K562 (cell line): ENCODE measurements at regions not wholly inside any gene's neighbourhood (a gene's known extent, or its start where the extent isn't known, plus 50 kb on each side); places are given as distances from the start of the nearest gene placed in this dataset.
A peak's percentile ranks its signal among the peaks of the same experiment; 100 is the strongest.

Source experiments
- ATAC-seq: fragments of 200-7000 bp; cut with Tn5 transposase; 3 replicates; pipeline ENCODE4 v1.9.1; 2020; ENCODE audit warnings: moderate library complexity
- BruUV-seq: library from RNA; stranded (reverse); fragments of 400-500 nt; replicated peaks from 2 replicates; lab custom pipeline; 2021; lab: Mats Ljungman, UMichigan
- CTCF ChIA-PET: fragments of 300-600 bp; formaldehyde crosslinking; extraction: SDS; loops from one replicate; lab custom pipeline; 2021; ENCODE audit warnings: low intra/inter-chr PET ratio; lab: Yijun Ruan, JAX
- POLR2A ChIA-PET: fragments of 300-600, 350-650 bp; sonication (Branson Sonifier 250); formaldehyde crosslinking; extraction: SDS; loops from one replicate; lab custom pipeline; 2021; ENCODE audit warnings: antibody characterized with exemption, inconsistent platforms; lab: Yijun Ruan, JAX
- DNase-seq, 4 experiments: peaks; one replicate each; pipeline versions ENCODE4 v3.0.0 to v3.0.0-alpha.2; 2011 to 2018; ENCODE audit warnings: low spot score in 3 of 4, mixed read lengths in 3 of 4; ENCODE audit errors: extremely low read depth in 1 of 4
- FAIRE-seq: peaks from 2 replicates; lab custom pipeline; 2011; peaks lifted over from hg19 to GRCh38; lab: Jason Lieb, UNC
- H2AFZ ChIP-seq: 2 replicates; pipeline ENCODE4 v1.6.0; 2011; ENCODE audit warnings: low read depth, low read length, control low read depth, inconsistent platforms
- H3K27ac ChIP-seq: fragments of 200-600 bp; 3 replicates; pipeline ENCODE4 v1.8.0; 2011; ENCODE audit warnings: low read depth, mild to moderate bottlenecking, control low read depth, inconsistent platforms, low read length, moderate library complexity, mixed read lengths; ENCODE audit errors: extremely low read depth
- H3K27me3 ChIP-seq, 2 experiments: fragments of 300-600 bp in 1 of 2; 2 replicates in 1 of 2; 3 replicates in 1 of 2; pipeline versions ENCODE4 v1.6.0 to v1.8.0; 2011; ENCODE audit warnings: inconsistent platforms in 2 of 2, low read length in 2 of 2, mild to moderate bottlenecking in 1 of 2, mixed read lengths in 1 of 2, moderate library complexity in 1 of 2; ENCODE audit not compliant: control insufficient read depth in 2 of 2, insufficient read depth in 2 of 2
- H3K36me3 ChIP-seq: fragments of 300-600 bp; 3 replicates; pipeline ENCODE4 v1.8.0; 2011; ENCODE audit warnings: mild to moderate bottlenecking, low read length, inconsistent platforms; ENCODE audit not compliant: control insufficient read depth, insufficient read depth
- H3K4me1 ChIP-seq, 2 experiments: fragments of 200-600 bp in 1 of 2; replicated peaks in 1 of 2; 2 replicates in 1 of 2; 3 replicates in 1 of 2; pipeline versions ENCODE4 v1.5.1 to v1.8.0; 2011; ENCODE audit warnings: inconsistent platforms in 2 of 2, low read length in 2 of 2, mild to moderate bottlenecking in 1 of 2, mixed read lengths in 1 of 2, moderate library complexity in 1 of 2; ENCODE audit not compliant: control insufficient read depth in 2 of 2, insufficient read depth in 2 of 2
- H3K4me2 ChIP-seq: 2 replicates; pipeline ENCODE4 v1.6.1; 2011; ENCODE audit warnings: low read length, control low read depth, inconsistent platforms, mixed read lengths; ENCODE audit not compliant: insufficient read depth
- H3K4me3 ChIP-seq: fragments of 200-600 bp; sonication (generic), shearing (Covaris generic); 2 replicates; pipeline ENCODE4 v1.5.1; 2016; ENCODE audit warnings: control low read depth, inconsistent platforms
- H3K79me2 ChIP-seq: fragments of 200-600 bp; 3 replicates; pipeline ENCODE4 v1.8.0; 2011; ENCODE audit warnings: low read length, inconsistent platforms; ENCODE audit not compliant: control insufficient read depth, insufficient read depth
- H3K9ac ChIP-seq, 2 experiments: 2 replicates each; pipeline versions ENCODE4 v1.6.0 to v1.6.1; 2011; ENCODE audit warnings: low read depth in 2 of 2, low read length in 2 of 2, control low read depth in 1 of 2, inconsistent platforms in 1 of 2, mild to moderate bottlenecking in 1 of 2, mixed read lengths in 1 of 2; ENCODE audit not compliant: insufficient read depth in 1 of 2
- H3K9me1 ChIP-seq: one replicate; pipeline ENCODE4 v1.6.0; 2011; ENCODE audit warnings: inconsistent platforms, mild to moderate bottlenecking, low read length, moderate library complexity; ENCODE audit not compliant: control insufficient read depth, insufficient read depth
- H3K9me3 ChIP-seq: replicated peaks from 2 replicates; pipeline ENCODE4 v1.5.1; 2011; ENCODE audit warnings: low read depth, low read length, inconsistent platforms; ENCODE audit not compliant: control insufficient read depth, insufficient read depth
- H4K20me1 ChIP-seq: replicated peaks from 2 replicates; pipeline ENCODE4 v1.6.1; 2011; ENCODE audit warnings: low read length, inconsistent platforms, mixed read lengths; ENCODE audit not compliant: control insufficient read depth, insufficient read depth
- ARNT ChIP-seq, 2 experiments: fragments of 450-650 bp; IDR thresholded peaks; 2 replicates each; pipeline ENCODE4 v1.6.1; 2016; ENCODE audit warnings: mild to moderate bottlenecking in 1 of 2
- CBFA2T3 ChIP-seq: fragments of 450-650 bp; IDR thresholded peaks from 2 replicates; pipeline ENCODE4 v1.6.1; 2017
- CBFB ChIP-seq: sonication (generic); formaldehyde crosslinking; IDR thresholded peaks from 2 replicates; pipeline ENCODE4 v1.4.0; 2020; ENCODE audit warnings: mild to moderate bottlenecking, missing genetic modification reagents
- CBX1 ChIP-seq: sonication (generic); IDR thresholded peaks from 2 replicates; pipeline ENCODE4 v1.6.1; 2016; ENCODE audit warnings: antibody characterized with exemption, low read depth, mild to moderate bottlenecking
- KLF16 ChIP-seq: IDR thresholded peaks from 2 replicates; pipeline ENCODE4 v1.6.1; 2016; ENCODE audit warnings: antibody characterized with exemption
- MYBL2 ChIP-seq, 2 experiments: fragments of 450-650 bp in 1 of 2; sonication (generic) in 1 of 2; formaldehyde crosslinking in 1 of 2; IDR thresholded peaks; 2 replicates each; pipeline versions ENCODE4 v1.6.1 to v1.8.1; 2017 to 2022; ENCODE audit warnings: borderline replicate concordance in 1 of 2, inconsistent platforms in 1 of 2, low read depth in 1 of 2, mild to moderate bottlenecking in 1 of 2, missing genetic modification reagents in 1 of 2, moderate library complexity in 1 of 2
- NFIC ChIP-seq: fragments of 450-650 bp; IDR thresholded peaks from 2 replicates; pipeline ENCODE4 v1.6.1; 2017; ENCODE audit warnings: mild to moderate bottlenecking, inconsistent platforms
- PHB ChIP-seq: fragments of 250-450 bp; sonication (Bioruptor Pico); IDR thresholded peaks from 2 replicates; pipeline ENCODE4 v1.5.0; 2021
- PPARD ChIP-seq: fragments of 250-450 bp; sonication (Bioruptor Pico); IDR thresholded peaks from 2 replicates; pipeline ENCODE4 v1.8.0; 2022; ENCODE audit warnings: inconsistent platforms, mild to moderate bottlenecking, moderate library complexity
- RBM25 ChIP-seq: fragments of 200-400 bp; formaldehyde crosslinking; IDR thresholded peaks from 2 replicates; pipeline ENCODE4 v1.6.1; 2018; ENCODE audit warnings: low read length, low read depth, moderate library complexity; ENCODE audit not compliant: severe bottlenecking
- ZC3H4 ChIP-seq: sonication (generic); formaldehyde crosslinking; IDR thresholded peaks from 2 replicates; pipeline ENCODE4 v1.9.0; 2021; ENCODE audit warnings: missing genetic modification reagents, borderline replicate concordance
- ZNF512 ChIP-seq: IDR thresholded peaks from 2 replicates; pipeline ENCODE4 v1.6.1; 2016; ENCODE audit warnings: missing genetic modification characterization, missing compliant biosample characterization
- ZNF76 ChIP-seq: fragments of 250-450 bp; sonication (Bioruptor Pico); IDR thresholded peaks from 2 replicates; pipeline ENCODE4 v1.4.0; 2020; ENCODE audit warnings: mild to moderate bottlenecking, moderate library complexity, borderline replicate concordance
- ZNF778 ChIP-seq: fragments of 450-650 bp; formaldehyde crosslinking; IDR thresholded peaks from 2 replicates; pipeline ENCODE4 v1.4.0; 2020; ENCODE audit warnings: mild to moderate bottlenecking, moderate library complexity
- ZZZ3 ChIP-seq: fragments of 450-650 bp; IDR thresholded peaks from 2 replicates; pipeline ENCODE4 v1.6.1; 2016; ENCODE audit warnings: antibody characterized with exemption, mild to moderate bottlenecking, moderate library complexity
- WGBS: fragments of 100-300 bp; shearing (Covaris generic); methylation state at CpG from one replicate; pipeline ENCODE4 v1.1.6; 2016; ENCODE audit warnings: low coverage, mixed read lengths; ENCODE audit not compliant: insufficient coverage; ENCODE audit errors: missing lambda C conversion rate; 5-methylcytosine and 5-hydroxymethylcytosine counted together
- in situ Hi-C: fragments of 300-500 bp; cut with MboI; formaldehyde crosslinking; loops from 4 replicates; pipeline ENCODE4 v1.15.0; 2018; ENCODE audit warnings: inconsistent platforms, mixed read lengths
- intact Hi-C: fragments of 100-400 bp; cut with micrococcal nuclease; formaldehyde crosslinking; loops from 2 replicates; pipeline ENCODE4 v1.14.2; 2022

GRCh38 chr1:4061521-4062031 is 161.5 kb upstream of the C1orf174 start:
- BruUV-seq, result no TSS peak
- DNase-seq, result no peak
- H4K20me1 ChIP-seq, result 0 out of 2 replicates have a peak, but pooled peaks cover 7% of the 10 kb centered on the region
- under 1% methylated on average over 20 of the region's 21 CpGs for WGBS
- CTCF ChIA-PET, result interaction anchor here (0.6 kb wide), 1 partner anchor 366 kb away, joined by 3 read pairs; no protein-coding TSS in a partner anchor
- H3K4me3 ChIP-seq, result no peak overlapping the region
- in situ Hi-C loops, result no loop called here
- H3K27me3 ChIP-seq, result peaks cover 16 to 55% of the 10 kb centered on the region in 2 experiments; a peak in 3 of 5 replicates
- POLR2A ChIA-PET, result no interaction called here
- intact Hi-C loops, result loop anchor here (5.0 kb wide), 1 partner anchor 149 kb away; no protein-coding TSS in a partner anchor
- ATAC-seq, result peak; percentile 17; the same call in 1 of the 3 replicates
- peaks cover 2% of the 10 kb centered on the region; the same call in 1 of the 2 replicates for H3K9me3 ChIP-seq
- no peaks in the 10 kb centered on the region for H3K9me1 ChIP-seq
- H3K4me2 ChIP-seq, result no peak overlapping the region
- H3K27ac ChIP-seq, result no peak overlapping the region
- no peak overlapping the region for H2AFZ ChIP-seq
- no peak for FAIRE-seq
- TF ChIP-seq ZNF778 (CRISPR knock-in tag) (no peak), MYBL2 (IDR thresholded peaks at IDR 0.05; ENCODE audit: low read depth) (no peak), MYBL2 (CRISPR knock-in tag; IDR thresholded peaks at IDR 0.05; ENCODE audit: borderline replicate concordance) (no peak)
- no peaks in the 10 kb centered on the region for H3K79me2 ChIP-seq
- peaks cover 0 to 4% of the 10 kb centered on the region in 2 experiments; a peak in 1 of 5 replicates for H3K4me1 ChIP-seq
- H3K36me3 ChIP-seq, result no peaks in the 10 kb centered on the region
- H3K9ac ChIP-seq, result no peak overlapping the region

DNA sequence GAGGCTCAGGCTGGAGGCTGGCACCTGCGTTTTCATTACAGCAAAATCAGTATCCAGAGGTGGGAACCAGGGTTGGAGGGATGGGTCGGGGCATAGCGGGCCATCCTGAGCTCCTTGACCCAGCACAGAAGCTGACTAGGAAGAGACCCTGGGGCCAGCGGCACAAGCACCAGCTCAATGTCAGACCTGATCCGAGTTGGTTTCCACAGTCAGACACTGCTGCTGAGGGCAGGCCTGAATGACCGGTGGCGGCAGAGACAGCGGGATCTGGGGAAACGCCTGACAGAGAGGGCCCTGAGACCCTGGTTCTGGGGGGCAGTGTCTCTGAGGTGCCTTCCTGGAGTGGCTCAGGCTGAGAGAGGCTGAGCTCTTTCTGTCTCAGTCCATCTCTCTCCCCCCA is 162.0 kb upstream of the C1orf174 start:
- H3K27me3 ChIP-seq, result peaks cover 16 to 50% of the 10 kb centered on the region in 2 experiments; a peak in 3 of 5 replicates
- no peak for ATAC-seq
- in situ Hi-C loops, result no loop called here

More for the DNA sequence above, 162.0 kb upstream of the C1orf174 start:
- no peak overlapping the region for H2AFZ ChIP-seq
- H3K9me1 ChIP-seq, result no peaks in the 10 kb centered on the region
- no peak overlapping the region for H3K4me2 ChIP-seq
- H3K9me3 ChIP-seq, result peaks cover 2% of the 10 kb centered on the region; the same call in 1 of the 2 replicates
- no TSS peak for BruUV-seq
- intact Hi-C loops, result loop anchor here (5.0 kb wide), 1 partner anchor 150 kb away; no protein-coding TSS in a partner anchor
- TF ChIP-seq ARNT (IDR thresholded peaks at IDR 0.05), result no peak
- TF ChIP-seq ZNF512, result no peak
- no peak for TF ChIP-seq PHB (CRISPR knock-in tag)
- no peak for TF ChIP-seq PPARD (CRISPR knock-in tag)
- no peak for TF ChIP-seq ZNF76 (CRISPR knock-in tag)
- no peak for TF ChIP-seq KLF16
- TF ChIP-seq CBX1, result no peak
- TF ChIP-seq CBFA2T3, result no peak
- no peak for TF ChIP-seq RBM25
- no peak for TF ChIP-seq NFIC
- TF ChIP-seq CBFB (CRISPR knock-in tag), result no peak
- TF ChIP-seq ZC3H4 (CRISPR knock-in tag), result no peak
- TF ChIP-seq ZZZ3, result no peak
- no peak overlapping the region for H3K9ac ChIP-seq
- no peak overlapping the region for H3K27ac ChIP-seq
- H3K79me2 ChIP-seq, result no peaks in the 10 kb centered on the region
- no peak for FAIRE-seq
- peaks cover 0 to 4% of the 10 kb centered on the region in 2 experiments; a peak in 1 of 5 replicates for H3K4me1 ChIP-seq
- 0% methylated on average over 9 of the region's 9 CpGs for WGBS
- 0 out of 2 replicates have a peak, but pooled peaks cover 7% of the 10 kb centered on the region for H4K20me1 ChIP-seq
- no peak for DNase-seq
- CTCF ChIA-PET, result interaction anchor here (0.6 kb wide), 1 partner anchor 367 kb away, joined by 3 read pairs; no protein-coding TSS in a partner anchor
- POLR2A ChIA-PET, result no interaction called here
- no peak overlapping the region for H3K4me3 ChIP-seq
- no peaks in the 10 kb centered on the region for H3K36me3 ChIP-seq
